ENCODE measurements at regions not wholly inside any gene's neighbourhood (a gene's known extent, or its start where the extent isn't known, plus 50 kb on each side); places are given as distances from the start of the nearest gene placed in this dataset.

- TF ChIP-seq CSRNP3 (CRISPR knock-in tag; IDR thresholded peaks at IDR 0.05): no peak
- no peak for TF ChIP-seq CREB5 (CRISPR knock-in tag; IDR thresholded peaks at IDR 0.05; ENCODE audit: low read depth)
- no peak for TF ChIP-seq TCF4 (CRISPR knock-in tag; IDR thresholded peaks at IDR 0.05; ENCODE audit: borderline replicate concordance)
- no peak for TF ChIP-seq ZFP30 (CRISPR knock-in tag; IDR thresholded peaks at IDR 0.05)
- no peak for TF ChIP-seq ZNF8 (CRISPR knock-in tag; IDR thresholded peaks at IDR 0.05)
Measured at GRCh38 chr22:27204280-27204679, 546.9 kb downstream of the MIAT start (continued).

- no peak for ATAC-seq
- TF ChIP-seq ZFP3 (CRISPR knock-in tag; IDR thresholded peaks at IDR 0.05) (no peak), TOX (CRISPR knock-in tag; IDR thresholded peaks at IDR 0.05; ENCODE audit: borderline replicate concordance) (no peak), ZFP30 (CRISPR knock-in tag; IDR thresholded peaks at IDR 0.05) (no peak), RARB (CRISPR knock-in tag; IDR thresholded peaks at IDR 0.05) (no peak), SNAI2 (CRISPR knock-in tag; IDR thresholded peaks at IDR 0.05) (no peak), TSHZ2 (CRISPR knock-in tag; IDR thresholded peaks at IDR 0.05) (no peak), PATZ1 (CRISPR knock-in tag; IDR thresholded peaks at IDR 0.05; ENCODE audit: borderline replicate concordance) (no peak), OSR1 (CRISPR knock-in tag; IDR thresholded peaks at IDR 0.05) (no peak), POU6F1 (CRISPR knock-in tag; IDR thresholded peaks at IDR 0.05; ENCODE audit: borderline replicate concordance, low read depth) (no peak), ARNTL (CRISPR knock-in tag; IDR thresholded peaks at IDR 0.05; ENCODE audit: borderline replicate concordance, low read depth) (no peak), ZNF70 (CRISPR knock-in tag; IDR thresholded peaks at IDR 0.05) (no peak), CREB5 (CRISPR knock-in tag; IDR thresholded peaks at IDR 0.05; ENCODE audit: low read depth) (no peak), ISL1 (CRISPR knock-in tag; IDR thresholded peaks at IDR 0.05) (no peak), TCF4 (CRISPR knock-in tag; IDR thresholded peaks at IDR 0.05; ENCODE audit: borderline replicate concordance) (no peak), ZNF8 (CRISPR knock-in tag; IDR thresholded peaks at IDR 0.05) (no peak), CSRNP3 (CRISPR knock-in tag; IDR thresholded peaks at IDR 0.05) (no peak), ZNF565 (CRISPR knock-in tag; conservative IDR thresholded peaks at IDR 0.05; ENCODE audit: low read depth) (no peak), CSDC2 (CRISPR knock-in tag; IDR thresholded peaks at IDR 0.05) (no peak), GLIS3 (CRISPR knock-in tag; IDR thresholded peaks at IDR 0.05) (no peak)
Measured at GRCh38 chr22:27204817-27205216, 547.4 kb downstream of the MIAT start.
